MCF 10A (cell line): ENCODE measurements at regions not wholly inside any gene's neighbourhood (a gene's known extent, or its start where the extent isn't known, plus 50 kb on each side); places are given as distances from the start of the nearest gene placed in this dataset.
A peak's percentile ranks its signal among the peaks of the same experiment; 100 is the strongest.

ENCODE experiments used
- BruUV-seq: library from RNA; stranded (reverse); fragments of 400-500 nt; replicated peaks from 2 replicates; lab custom pipeline; 2021; lab: Mats Ljungman, UMichigan
- CTCF ChIA-PET: fragments of 300-600 bp; sonication (Branson Sonifier 250); formaldehyde crosslinking; extraction: SDS; loops from one replicate; lab custom pipeline; 2021; ENCODE audit warnings: antibody characterized with exemption, inconsistent platforms; lab: Yijun Ruan, JAX
- POLR2A ChIA-PET: fragments of 300-600, 350-650 bp; sonication (Branson Sonifier 250); formaldehyde crosslinking; extraction: SDS; loops from one replicate; lab custom pipeline; 2020; ENCODE audit warnings: antibody characterized with exemption, inconsistent platforms; lab: Yijun Ruan, JAX
- DNase-seq: peaks from one replicate; pipeline ENCODE4 v3.0.0-alpha.2; 2018; ENCODE audit not compliant: unreplicated experiment
- H3K27ac Mint-ChIP-seq: one replicate; pipeline ENCODE4 v1.8.0; 2022; ENCODE audit warnings: mild to moderate bottlenecking, low read depth, mixed read lengths; ENCODE audit not compliant: unreplicated experiment
- H3K27me3 Mint-ChIP-seq: one replicate; pipeline ENCODE4 v1.8.0; 2022; ENCODE audit warnings: mixed read lengths; ENCODE audit not compliant: insufficient read depth, unreplicated experiment
- H3K36me3 Mint-ChIP-seq: one replicate; pipeline ENCODE4 v1.8.0; 2022; ENCODE audit warnings: mild to moderate bottlenecking, moderate library complexity, mixed read lengths; ENCODE audit not compliant: insufficient read depth, unreplicated experiment
- H3K4me1 Mint-ChIP-seq: one replicate; pipeline ENCODE4 v1.8.0; 2022; ENCODE audit warnings: mixed read lengths; ENCODE audit not compliant: insufficient read depth, unreplicated experiment
- H3K4me3 Mint-ChIP-seq: one replicate; pipeline ENCODE4 v1.8.0; 2022; ENCODE audit warnings: mild to moderate bottlenecking, moderate library complexity, mixed read lengths; ENCODE audit not compliant: unreplicated experiment
- H3K9me3 Mint-ChIP-seq: one replicate; pipeline ENCODE4 v1.8.0; 2022; ENCODE audit warnings: mixed read lengths; ENCODE audit not compliant: unreplicated experiment
- intact Hi-C: fragments of 100-400 bp; cut with micrococcal nuclease; formaldehyde crosslinking; loops from 2 replicates; pipeline ENCODE4 v1.14.1; 2022
- TF ChIP-seq, protein P1 (sequence below): fragments of 200-600 bp; IDR thresholded peaks from one replicate; pipeline ENCODE4 v1.8.0; 2022; ENCODE audit warnings: antibody characterized with exemption, mild to moderate bottlenecking; ENCODE audit not compliant: unreplicated experiment

DNA sequence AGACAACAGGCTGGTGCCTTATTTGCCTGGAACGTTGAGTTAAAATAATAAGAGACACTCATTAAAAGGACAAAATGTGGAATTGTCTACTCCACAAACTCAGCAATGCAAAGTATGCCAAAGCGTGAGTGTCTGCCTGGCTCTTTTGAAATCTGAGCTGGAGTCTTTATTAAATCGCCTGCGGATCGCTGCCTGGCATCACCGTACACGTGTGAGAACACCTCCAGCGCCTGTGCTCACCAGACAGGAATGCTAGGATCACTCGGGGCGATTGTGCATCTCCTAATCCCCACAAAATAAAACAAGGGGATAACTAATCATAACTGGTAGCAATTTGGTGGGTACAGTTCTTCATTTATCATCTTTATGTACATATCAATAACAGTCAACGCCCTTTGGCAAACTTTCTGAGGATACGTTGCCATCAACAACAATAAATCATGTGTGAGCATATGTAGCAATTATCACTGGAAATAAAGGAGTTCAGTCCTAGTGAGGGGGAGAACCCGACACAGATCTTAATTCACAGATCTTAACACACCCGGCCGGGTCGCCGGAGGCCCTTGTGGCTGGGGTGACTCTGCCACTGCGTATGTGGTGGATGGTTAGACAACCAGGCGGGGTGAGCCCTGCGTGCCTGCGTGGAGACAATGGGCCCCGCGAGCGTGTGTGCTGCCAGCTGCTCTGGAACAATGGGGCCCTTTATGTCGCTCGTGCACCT lies 284.9 kb upstream of the IRX1 start:
- no peaks in the 10 kb centered on the region for H3K27me3 Mint-ChIP-seq
- no peaks in the 10 kb centered on the region for H3K9me3 Mint-ChIP-seq
- ChIA-PET POLR2A (interaction anchor here (0.6 to 3.8 kb wide), 13 partner anchors 10 to 621 kb away, joined by 3 to 27 read pairs (median 3); partner anchors contain the start of gene IRX2), CTCF (interaction anchor here (0.8 to 1.0 kb wide), 2 partner anchors 9 to 303 kb away, joined by 3 to 4 read pairs; no protein-coding TSS in a partner anchor)
- BruUV-seq: no TSS peak
- H3K4me3 Mint-ChIP-seq: peak overlapping the region; percentile 65
- TF ChIP-seq, protein P1, sequence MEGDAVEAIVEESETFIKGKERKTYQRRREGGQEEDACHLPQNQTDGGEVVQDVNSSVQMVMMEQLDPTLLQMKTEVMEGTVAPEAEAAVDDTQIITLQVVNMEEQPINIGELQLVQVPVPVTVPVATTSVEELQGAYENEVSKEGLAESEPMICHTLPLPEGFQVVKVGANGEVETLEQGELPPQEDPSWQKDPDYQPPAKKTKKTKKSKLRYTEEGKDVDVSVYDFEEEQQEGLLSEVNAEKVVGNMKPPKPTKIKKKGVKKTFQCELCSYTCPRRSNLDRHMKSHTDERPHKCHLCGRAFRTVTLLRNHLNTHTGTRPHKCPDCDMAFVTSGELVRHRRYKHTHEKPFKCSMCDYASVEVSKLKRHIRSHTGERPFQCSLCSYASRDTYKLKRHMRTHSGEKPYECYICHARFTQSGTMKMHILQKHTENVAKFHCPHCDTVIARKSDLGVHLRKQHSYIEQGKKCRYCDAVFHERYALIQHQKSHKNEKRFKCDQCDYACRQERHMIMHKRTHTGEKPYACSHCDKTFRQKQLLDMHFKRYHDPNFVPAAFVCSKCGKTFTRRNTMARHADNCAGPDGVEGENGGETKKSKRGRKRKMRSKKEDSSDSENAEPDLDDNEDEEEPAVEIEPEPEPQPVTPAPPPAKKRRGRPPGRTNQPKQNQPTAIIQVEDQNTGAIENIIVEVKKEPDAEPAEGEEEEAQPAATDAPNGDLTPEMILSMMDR: no peak
- no peaks in the 10 kb centered on the region for H3K36me3 Mint-ChIP-seq
- peak overlapping the region; percentile 97 for H3K27ac Mint-ChIP-seq
- peaks cover 24% of the 10 kb centered on the region for H3K4me1 Mint-ChIP-seq
- DNase-seq: peak; percentile 93
- intact Hi-C loops: loop anchor here (1.0 to 5.0 kb wide), 3 partner anchors 287 to 559 kb away; partner anchors contain the start of genes IRX1 and IRX2

DNA sequence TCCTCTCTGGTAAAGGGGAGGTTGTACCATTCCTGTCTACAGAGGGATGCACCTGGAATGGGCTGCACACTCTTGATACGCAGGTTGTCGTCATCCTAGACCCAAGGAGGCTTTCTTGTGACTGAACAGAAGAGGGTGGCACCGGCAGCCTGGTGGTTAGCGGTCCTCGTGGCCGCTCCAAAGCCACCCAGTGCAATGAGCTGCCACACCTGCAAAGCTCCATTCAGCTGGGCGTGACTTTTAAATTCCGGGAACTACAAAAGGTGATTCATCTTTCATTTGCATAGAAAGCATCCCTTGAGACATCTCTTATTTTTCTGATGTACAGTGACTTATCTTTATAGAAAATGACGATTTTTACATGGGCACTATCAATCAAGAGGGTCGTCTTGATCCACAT lies 286.1 kb upstream of the IRX1 start:
- ChIA-PET CTCF (interaction anchor here (0.5 to 0.8 kb wide), 3 partner anchors 31 to 1388 kb away, joined by 3 to 4 read pairs (median 4); no protein-coding TSS in a partner anchor), POLR2A (interaction anchor here (0.6 to 3.8 kb wide), 8 partner anchors 8 to 764 kb away, joined by 3 to 27 read pairs (median 6); partner anchors contain the start of gene IRX2)
- Mint-ChIP-seq H3K27me3 (no peaks in the 10 kb centered on the region), H3K4me3 (no peak overlapping the region), H3K9me3 (no peaks in the 10 kb centered on the region), H3K4me1 (peaks cover 24% of the 10 kb centered on the region), H3K36me3 (no peaks in the 10 kb centered on the region), H3K27ac (peak overlapping the region; percentile 97)
- peak; percentile 33 for DNase-seq
- BruUV-seq: no TSS peak
- TF ChIP-seq, protein P1: no peak
- intact Hi-C loops: no loop called here

DNA sequence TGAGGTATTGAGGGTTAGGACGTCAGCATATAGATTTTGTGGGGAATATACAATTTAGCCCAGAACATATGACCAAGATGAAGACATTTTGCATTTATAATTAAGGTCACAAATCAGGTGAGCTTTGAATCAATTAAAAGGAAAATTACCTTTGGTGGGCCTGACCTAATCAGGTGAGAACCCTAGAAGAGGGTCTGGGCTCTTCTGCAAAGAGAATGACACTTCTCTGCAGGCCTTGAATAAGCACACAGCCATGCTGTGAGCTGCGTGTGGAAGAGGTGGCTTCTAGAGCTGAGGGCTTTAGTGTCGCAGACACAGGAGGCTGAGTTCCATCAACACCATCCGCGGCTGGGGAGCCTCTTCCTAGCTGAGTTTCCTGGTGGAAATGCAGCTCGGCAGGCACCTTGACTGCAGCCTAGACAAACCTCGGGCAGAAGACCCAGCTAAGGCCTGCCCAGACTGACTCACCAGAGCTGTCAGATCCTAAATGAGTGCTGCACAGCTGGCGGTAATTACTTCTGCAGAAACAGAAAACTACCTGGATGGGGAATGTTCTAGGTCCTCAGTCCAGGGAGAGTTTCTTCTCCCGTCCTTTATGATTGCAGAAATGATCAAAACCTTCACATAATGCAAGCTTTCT lies 287.5 kb upstream of the IRX1 start:
- H3K36me3 Mint-ChIP-seq: no peaks in the 10 kb centered on the region
- H3K27me3 Mint-ChIP-seq: no peaks in the 10 kb centered on the region
- intact Hi-C loops: no loop called here
- peaks cover 24% of the 10 kb centered on the region for H3K4me1 Mint-ChIP-seq
- H3K4me3 Mint-ChIP-seq: no peak overlapping the region
- ChIA-PET CTCF (interaction anchor here (0.5 to 1.1 kb wide), 2 partner anchors 459 to 1218 kb away, joined by 3 read pairs; no protein-coding TSS in a partner anchor), POLR2A (interaction anchor here (0.5 to 2.8 kb wide), 5 partner anchors 9 to 1263 kb away, joined by 3 to 7 read pairs (median 4); no protein-coding TSS in a partner anchor)
- H3K27ac Mint-ChIP-seq: no peak overlapping the region
- no TSS peak for BruUV-seq
- TF ChIP-seq, protein P1: no peak
- DNase-seq: peak; percentile 11
- H3K9me3 Mint-ChIP-seq: no peaks in the 10 kb centered on the region

DNA sequence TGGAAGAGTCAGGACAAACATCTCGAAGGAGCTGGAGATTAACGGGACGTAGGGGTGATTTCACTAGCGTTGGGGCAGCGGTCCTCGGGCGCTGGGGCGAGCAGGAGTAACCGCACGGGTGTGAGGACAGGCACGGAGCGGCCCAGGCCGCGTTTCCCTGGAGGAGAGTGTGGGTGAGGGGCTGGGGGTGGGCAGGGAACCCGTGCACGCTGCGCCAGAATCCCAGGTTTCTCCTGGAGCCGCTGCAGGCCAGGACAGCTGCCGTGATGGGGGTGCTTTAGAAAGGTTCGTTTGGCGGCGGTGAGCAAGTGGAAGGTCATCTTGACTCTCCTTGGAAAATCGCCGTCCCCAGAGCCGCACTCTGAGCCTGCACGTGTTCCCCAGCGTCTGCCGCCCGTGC lies 290.2 kb upstream of the IRX1 start:
- no peak for DNase-seq
- ChIA-PET CTCF (interaction anchor here (0.6 to 0.7 kb wide), 2 partner anchors 555 to 1162 kb away, joined by 3 to 4 read pairs; no protein-coding TSS in a partner anchor), POLR2A (no interaction called here)
- Mint-ChIP-seq H3K4me1 (peaks cover 10% of the 10 kb centered on the region), H3K27ac (no peak overlapping the region), H3K4me3 (no peak overlapping the region), H3K27me3 (no peaks in the 10 kb centered on the region), H3K36me3 (no peaks in the 10 kb centered on the region), H3K9me3 (no peaks in the 10 kb centered on the region)
- no TSS peak for BruUV-seq
- intact Hi-C loops: no loop called here
- TF ChIP-seq, protein P1: no peak
